Astrocyte of the cerebellum (primary cell): ENCODE measurements at regions not wholly inside any gene's neighbourhood (a gene's known extent, or its start where the extent isn't known, plus 50 kb on each side); places are given as distances from the start of the nearest gene placed in this dataset.

Source experiments
- DNase-seq: peaks from one replicate; pipeline ENCODE4 v3.0.0-alpha.2; 2011; ENCODE audit warnings: low read depth
- H3K4me3 ChIP-seq: 2 replicates; pipeline ENCODE4 v1.5.1; 2011; ENCODE audit warnings: mild to moderate bottlenecking, low read depth, low read length, moderate library complexity
- CTCF ChIP-seq: IDR thresholded peaks from 2 replicates; pipeline ENCODE4 v1.5.1; 2012; ENCODE audit warnings: low read length, low read depth, moderate library complexity, mild to moderate bottlenecking; ENCODE audit errors: missing control alignments
- in situ Hi-C: cut with HindIII; loops from 2 replicates; pipeline ENCODE4 v1.10.0; 2017; ENCODE audit warnings: low sequenced_read_pairs

- in situ Hi-C loops: no loop called here
- no peak for DNase-seq
- no peak overlapping the region for H3K4me3 ChIP-seq
- TF ChIP-seq CTCF: no peak
Measured at GRCh38 chr12:58081488-58081887, 140.1 kb downstream of the ATP23 start.

- in situ Hi-C loops: no loop called here
- no peak overlapping the region for H3K4me3 ChIP-seq
- TF ChIP-seq CTCF: no peak
- no peak for DNase-seq
Measured at GRCh38 chr12:58082996-58083395, 141.6 kb downstream of the ATP23 start.

- no peak overlapping the region for H3K4me3 ChIP-seq
- TF ChIP-seq CTCF: no peak
- no peak for DNase-seq
- in situ Hi-C loops: no loop called here
Measured at GRCh38 chr12:58086006-58086405, 144.6 kb downstream of the ATP23 start.

GRCh38 chr12:58086930-58087329 is 145.6 kb downstream of the ATP23 start:
- in situ Hi-C loops: no loop called here
- no peak for DNase-seq
- no peak for TF ChIP-seq CTCF
- H3K4me3 ChIP-seq: no peak overlapping the region

- DNase-seq: no peak
- TF ChIP-seq CTCF: no peak
- H3K4me3 ChIP-seq: no peak overlapping the region
- in situ Hi-C loops: no loop called here
Measured at GRCh38 chr12:58087423-58088127, 146.2 kb downstream of the ATP23 start.

GRCh38 chr12:58089588-58089987 is 148.2 kb downstream of the ATP23 start:
- no peak overlapping the region for H3K4me3 ChIP-seq
- DNase-seq: no peak
- no peak for TF ChIP-seq CTCF
- in situ Hi-C loops: no loop called here
